Stomach (tissue), 4 donors: ENCODE measurements at regions not wholly inside any gene's neighbourhood (a gene's known extent, or its start where the extent isn't known, plus 50 kb on each side); places are given as distances from the start of the nearest gene placed in this dataset.

Experiments
- CTCF ChIP-seq, 7 experiments: fragments of 450-650 bp in 4 of 7; fragments of 200-600 bp in 3 of 7; sonication (generic) in 3 of 7; IDR thresholded peaks; one replicate each; pipeline ENCODE4 v1.5.1; 2016 to 2019; ENCODE audit warnings: antibody characterized with exemption in 7 of 7, control low read depth in 2 of 7, mild to moderate bottlenecking in 1 of 7
- EP300 ChIP-seq: sonication (generic); formaldehyde crosslinking; IDR thresholded peaks from one replicate; pipeline ENCODE4 v1.6.1; 2017; ENCODE audit warnings: antibody characterized with exemption
- POLR2A ChIP-seq, 4 donors: fragments of 450-650 bp; IDR thresholded peaks; one replicate each; pipeline ENCODE4 v1.6.1; 2016; ENCODE audit warnings: antibody characterized with exemption in 4 of 4, control low read depth in 2 of 4, mild to moderate bottlenecking in 1 of 4, moderate library complexity in 1 of 4
- POLR2AphosphoS5 ChIP-seq, 3 donors: sonication (generic); formaldehyde crosslinking; IDR thresholded peaks; one replicate each; pipeline ENCODE4 v1.6.1; 2016; ENCODE audit warnings: antibody characterized with exemption in 3 of 3

GRCh38 chr5:51618234-51618633 is 235.0 kb downstream of the ISL1 start:
- TF ChIP-seq CTCF (IDR thresholded peaks at IDR 0.05), result no peak
- TF ChIP-seq POLR2A (IDR thresholded peaks at IDR 0.05), result no peak
- no peak for TF ChIP-seq EP300
- no peak for TF ChIP-seq POLR2AphosphoS5 (IDR thresholded peaks at IDR 0.05)
